ENCODE measurements at regions not wholly inside any gene's neighbourhood (a gene's known extent, or its start where the extent isn't known, plus 50 kb on each side); places are given as distances from the start of the nearest gene placed in this dataset.
A peak's percentile ranks its signal among the peaks of the same experiment; 100 is the strongest.

- DNase-seq (ENCODE audit: missing footprints) (no peak), ATAC-seq (no peak)
- intact Hi-C loops (cut with DNase I) = no loop called here
Measured at GRCh38 chr18:56545464-56545863, 92.9 kb downstream of the TXNL1 start.

DNA sequence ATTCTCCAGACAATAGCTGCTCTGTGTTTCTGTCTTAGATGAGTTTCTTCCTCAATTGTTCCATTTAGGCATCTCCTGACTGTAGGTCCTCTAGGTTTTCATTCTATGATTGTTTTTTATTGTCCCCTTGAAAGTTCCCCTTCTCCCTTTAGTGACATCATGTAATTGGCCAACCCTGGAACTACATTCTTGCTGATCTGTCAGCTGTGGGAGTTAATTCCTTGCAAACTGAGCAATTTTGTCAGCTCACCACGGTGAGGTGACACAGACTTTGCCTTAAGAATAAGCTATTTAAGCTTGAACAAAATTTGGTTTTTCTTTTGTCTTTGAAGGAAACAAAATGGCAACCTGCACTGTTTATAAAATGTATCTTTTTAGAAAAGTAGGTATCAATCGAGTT lies 95.9 kb downstream of the TXNL1 start:
- ATAC-seq = no peak
- intact Hi-C loops (cut with DNase I) = no loop called here
- DNase-seq (ENCODE audit: missing footprints) = no peak

DNA sequence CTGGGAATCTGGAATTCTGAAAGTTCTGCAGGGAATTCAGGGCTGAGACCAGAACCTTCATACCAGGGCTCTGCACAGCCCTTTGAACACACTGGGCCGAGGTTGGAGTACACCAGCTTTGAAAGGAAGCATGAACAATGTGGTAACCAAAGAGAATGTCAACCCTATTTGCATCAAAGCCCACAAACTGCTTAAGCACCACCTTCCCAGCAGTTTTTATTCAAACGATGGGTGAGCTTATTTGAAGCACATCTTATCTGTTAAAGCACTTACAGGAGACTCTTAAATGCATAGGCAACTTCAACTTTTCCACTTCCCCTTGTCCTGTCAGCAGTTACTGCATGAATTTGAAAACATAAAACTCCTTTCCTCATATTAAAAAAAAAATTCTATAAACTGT lies 96.6 kb downstream of the TXNL1 start:
- DNase-seq (ENCODE audit: missing footprints) (no peak), ATAC-seq (no peak)
- intact Hi-C loops (cut with DNase I) = no loop called here

DNA sequence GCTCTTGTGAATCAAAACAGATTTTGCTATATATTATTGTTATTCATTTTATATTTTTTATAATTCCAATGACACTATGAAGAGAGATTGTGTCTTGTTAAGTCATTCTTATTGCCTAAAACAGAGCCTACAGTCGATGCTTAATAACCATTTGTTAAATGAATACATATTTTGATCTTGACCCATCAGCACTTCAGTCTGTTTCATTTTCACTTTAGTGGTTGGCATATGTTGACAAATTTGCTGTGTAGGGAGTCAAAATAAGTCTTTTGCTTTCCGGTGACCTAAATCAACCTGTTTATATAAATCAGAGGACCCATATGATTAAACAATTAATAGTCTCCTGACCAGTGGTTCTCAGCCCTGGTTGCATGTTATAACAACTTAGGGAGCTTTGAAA lies 97.1 kb downstream of the TXNL1 start:
- intact Hi-C loops (cut with DNase I) = no loop called here
- ATAC-seq (no peak), DNase-seq (ENCODE audit: missing footprints) (no peak)

GRCh38 chr18:56538746-56539145 lies 99.6 kb downstream of the TXNL1 start:
- DNase-seq (ENCODE audit: missing footprints) (no peak), ATAC-seq (no peak)
- intact Hi-C loops (cut with DNase I) = no loop called here

DNA sequence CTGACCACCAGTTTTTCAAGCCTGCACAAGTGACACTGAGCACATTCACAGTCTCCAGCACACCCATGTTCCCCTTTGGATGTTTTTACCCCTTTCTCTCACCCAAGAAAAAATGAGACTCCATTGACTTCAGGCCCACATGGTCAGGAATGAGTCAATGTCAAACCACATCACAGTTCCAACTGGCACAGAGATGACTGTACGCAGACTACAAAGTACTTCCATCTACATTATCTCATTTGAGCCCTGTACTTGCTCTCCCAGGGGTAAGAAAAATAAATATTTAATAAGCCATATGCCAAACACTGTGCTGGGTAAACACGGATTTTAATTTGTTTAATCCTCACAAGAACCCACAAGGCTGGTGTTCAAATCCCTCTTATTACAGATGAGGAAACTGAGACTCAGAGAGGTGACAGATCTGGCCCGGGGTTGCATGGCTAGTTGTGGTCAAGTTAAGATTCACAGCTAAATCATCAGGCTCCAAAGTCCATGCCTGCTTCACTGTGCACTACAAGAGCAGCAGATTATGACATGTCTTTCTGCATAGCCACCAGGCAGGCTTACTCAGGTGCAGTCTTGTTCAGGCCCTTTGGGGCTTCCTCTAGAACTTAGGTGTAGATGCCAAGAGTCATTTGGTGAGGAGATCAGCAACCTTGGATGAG lies 106.1 kb downstream of the TXNL1 start:
- DNase-seq (ENCODE audit: missing footprints) = no peak
- no peak for ATAC-seq
- intact Hi-C loops (cut with DNase I) = no loop called here

DNA sequence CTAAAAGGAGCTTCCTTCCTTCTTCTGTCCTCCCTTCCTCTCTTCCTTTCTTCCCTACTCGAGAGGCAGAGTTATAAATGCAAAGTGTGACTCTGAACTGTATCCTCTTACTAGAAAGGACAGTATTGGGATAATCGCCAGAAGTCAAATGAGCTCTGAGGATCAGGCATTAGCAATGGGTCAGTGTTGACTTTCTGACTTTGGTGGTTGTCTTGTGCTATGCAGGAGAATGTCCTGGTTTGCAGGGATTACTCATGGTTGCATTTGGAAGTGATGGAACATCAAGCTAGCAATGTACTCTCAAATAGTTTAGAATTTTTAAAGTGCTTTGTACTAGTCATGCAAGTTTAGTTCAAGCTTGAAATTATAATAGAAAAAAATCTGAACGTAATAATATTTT lies 115.6 kb downstream of the TXNL1 start:
- DNase-seq (ENCODE audit: missing footprints) = no peak
- intact Hi-C loops (cut with DNase I) = no loop called here
- no peak for ATAC-seq

GRCh38 chr18:56521263-56521662 lies 117.1 kb downstream of the TXNL1 start:
- ATAC-seq (no peak), DNase-seq (ENCODE audit: missing footprints) (no peak)
- intact Hi-C loops (cut with DNase I) = no loop called here

DNA sequence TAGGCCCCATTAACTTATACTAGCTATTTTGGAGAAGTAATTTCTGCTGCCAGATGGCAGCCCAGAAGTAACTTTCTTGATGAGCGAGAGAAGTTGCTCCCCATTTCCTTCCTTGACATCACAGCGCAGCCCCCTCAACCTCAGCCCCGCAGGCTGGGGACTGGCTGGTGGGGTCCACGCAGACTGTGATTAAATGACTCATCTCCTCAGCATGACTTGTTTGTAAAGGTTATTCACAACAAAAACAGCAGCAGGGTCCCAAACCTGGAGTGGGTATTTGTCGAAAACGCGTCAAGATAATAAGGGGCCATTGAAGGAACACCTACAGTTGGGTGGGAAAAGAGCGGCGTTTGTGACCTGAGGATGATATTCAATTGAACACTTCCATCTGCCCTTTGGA lies 120.6 kb downstream of the TXNL1 start:
- intact Hi-C loops (cut with DNase I) = no loop called here
- no peak for ATAC-seq

GRCh38 chr18:56517196-56517595 lies 121.2 kb downstream of the TXNL1 start:
- ATAC-seq = no peak

More for the DNA sequence above, 120.6 kb downstream of the TXNL1 start:
- no peak for DNase-seq (ENCODE audit: missing footprints)

DNA sequence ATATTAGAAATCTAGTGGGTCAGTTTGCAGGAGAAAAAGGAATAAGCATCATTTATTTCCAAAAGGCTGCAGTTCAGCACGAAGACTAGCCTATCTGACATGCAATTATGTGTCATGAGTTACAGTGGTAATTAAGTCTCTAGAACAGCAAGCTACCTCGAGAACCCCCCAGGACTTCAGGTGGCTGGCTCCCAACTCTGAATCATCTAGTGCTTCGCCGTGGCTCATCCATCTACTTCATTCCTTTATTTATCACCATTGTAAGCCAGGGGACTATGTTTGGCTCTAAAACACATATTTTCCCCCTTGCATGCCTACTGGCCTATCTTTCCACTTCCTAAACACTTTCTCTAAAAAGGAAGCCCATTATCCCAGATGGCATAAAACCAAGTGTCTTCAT lies 121.6 kb downstream of the TXNL1 start:
- intact Hi-C loops (cut with DNase I) = no loop called here
- ATAC-seq (no peak), DNase-seq (ENCODE audit: missing footprints) (no peak)

More at GRCh38 chr18:56517196-56517595, 121.2 kb downstream of the TXNL1 start:
- intact Hi-C loops (cut with DNase I) = no loop called here
- DNase-seq (ENCODE audit: missing footprints) = no peak

DNA sequence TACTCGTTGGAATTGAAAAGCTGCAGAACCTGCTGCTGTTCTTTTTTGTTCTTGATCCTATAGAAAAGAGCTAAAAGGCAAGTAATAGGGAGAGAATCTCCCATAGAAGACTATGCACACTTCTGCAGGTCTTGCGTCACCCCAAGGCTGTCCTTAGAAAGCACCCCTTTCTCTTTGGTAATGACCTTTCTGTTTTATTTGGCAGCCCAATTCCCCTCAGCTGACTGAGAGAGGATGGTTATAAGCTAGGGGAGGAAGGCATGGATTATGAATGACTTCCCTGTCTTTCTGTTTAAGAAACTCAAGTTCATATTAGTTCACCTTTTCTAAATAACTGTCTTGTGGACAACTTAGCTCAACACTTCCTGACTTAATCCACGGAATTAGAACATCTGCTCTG lies 122.9 kb downstream of the TXNL1 start:
- intact Hi-C loops (cut with DNase I) = no loop called here
- DNase-seq (ENCODE audit: missing footprints) (no peak), ATAC-seq (no peak)

- ATAC-seq (no peak), DNase-seq (ENCODE audit: missing footprints) (no peak)
- intact Hi-C loops (cut with DNase I) = no loop called here
Measured at GRCh38 chr18:56511996-56512395, 126.4 kb downstream of the TXNL1 start.

GRCh38 chr18:56510108-56510507 lies 128.3 kb downstream of the TXNL1 start:
- intact Hi-C loops (cut with DNase I) = no loop called here
- DNase-seq (ENCODE audit: missing footprints) = no peak

DNA sequence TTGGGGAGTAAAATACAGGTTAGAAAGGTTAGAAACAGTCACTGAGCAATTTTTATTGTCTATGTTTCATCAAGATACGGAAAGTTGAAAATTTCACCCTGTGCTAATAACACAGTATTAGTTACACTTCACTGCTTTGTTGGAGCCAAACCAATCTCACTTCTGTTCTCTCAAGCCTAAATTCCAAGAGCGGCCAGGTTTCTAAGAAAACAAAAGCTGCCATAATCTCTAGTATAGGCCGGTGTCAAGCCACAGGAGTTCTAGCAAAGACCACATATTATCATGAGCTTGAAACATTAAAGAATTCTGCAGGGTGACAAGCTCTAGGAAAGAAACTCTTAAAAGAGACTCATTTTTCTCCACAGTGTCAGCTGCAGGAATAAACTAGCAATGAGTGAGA lies 128.7 kb downstream of the TXNL1 start:
- DNase-seq (ENCODE audit: missing footprints) = no peak
- intact Hi-C loops (cut with DNase I) = no loop called here
- no peak for ATAC-seq

More at GRCh38 chr18:56510108-56510507, 128.3 kb downstream of the TXNL1 start:
- no peak for ATAC-seq

DNA sequence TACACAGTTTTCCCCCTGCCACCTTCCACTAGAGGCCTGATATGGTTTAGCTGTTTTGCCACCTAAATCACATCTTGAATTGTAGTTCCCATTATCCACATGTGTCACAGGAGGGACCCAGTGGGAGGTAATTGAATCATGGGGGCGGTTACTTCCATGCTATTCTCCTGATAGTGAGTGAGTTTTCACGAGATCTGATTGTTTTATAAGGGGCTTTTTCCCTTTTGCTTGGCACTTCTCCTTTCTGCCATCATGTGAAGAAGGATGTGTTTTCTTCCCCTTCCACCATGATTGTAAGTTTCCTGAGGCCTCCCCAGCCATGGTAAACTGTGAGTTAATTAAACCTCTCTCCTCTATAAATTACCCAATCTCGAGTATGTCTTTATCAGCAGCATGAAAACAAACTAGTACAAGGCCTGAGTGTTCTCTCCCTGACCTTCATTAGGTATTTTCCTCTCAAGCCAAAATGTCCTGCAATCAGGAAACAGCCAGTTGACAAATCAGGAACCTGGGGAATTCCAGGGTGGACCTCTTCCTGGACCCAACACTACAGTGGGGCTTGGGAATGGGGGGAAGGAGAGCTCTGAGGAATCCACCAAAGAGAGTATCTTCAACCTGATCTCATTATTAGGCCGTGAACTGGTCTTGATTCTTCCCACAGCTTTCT lies 129.9 kb downstream of the TXNL1 start:
- DNase-seq (ENCODE audit: missing footprints) (no peak), ATAC-seq (peak; percentile 31)
- intact Hi-C loops (cut with DNase I) = no loop called here

DNA sequence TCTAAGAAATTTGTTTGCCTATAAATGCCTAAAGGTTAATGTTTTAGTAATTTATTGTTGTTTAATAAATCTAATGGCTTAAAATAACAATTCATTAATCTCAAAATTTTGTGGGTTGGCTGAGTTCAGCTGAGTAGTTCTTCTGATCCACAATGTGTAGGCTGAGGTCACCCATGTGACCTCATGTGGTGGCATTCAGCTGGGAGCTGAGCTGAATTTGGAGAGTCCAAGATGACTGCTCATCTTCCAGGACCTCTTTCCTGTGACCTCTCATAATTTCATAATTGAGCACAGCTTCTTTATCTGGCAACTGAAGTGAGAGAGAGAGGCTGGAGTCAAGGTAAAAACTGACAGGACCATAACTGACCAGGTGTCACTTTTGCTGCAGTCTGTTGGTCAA lies 132.4 kb downstream of the TXNL1 start:
- ATAC-seq = no peak
- no peak for DNase-seq (ENCODE audit: missing footprints)
- intact Hi-C loops (cut with DNase I) = no loop called here

DNA sequence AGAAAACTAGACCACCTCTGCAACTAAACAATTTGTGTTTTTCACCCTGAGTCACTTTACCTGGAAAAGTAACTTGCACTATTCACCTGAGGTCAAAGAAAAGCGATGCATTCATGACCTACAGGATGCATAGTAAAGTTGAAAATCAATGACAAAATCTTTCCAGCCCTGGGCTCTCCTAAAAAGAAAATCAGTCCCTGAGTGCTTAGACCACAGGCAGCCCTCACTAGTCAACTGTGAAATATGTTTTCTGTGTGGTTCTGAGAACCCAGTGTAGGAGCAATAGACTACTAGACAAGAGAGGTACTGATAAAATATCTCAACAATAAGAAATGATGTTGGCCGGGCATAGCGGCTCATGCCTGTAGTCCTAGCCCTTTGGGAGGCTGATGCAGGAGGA lies 133.1 kb downstream of the TXNL1 start:
- no peak for ATAC-seq
- intact Hi-C loops (cut with DNase I) = no loop called here
- DNase-seq (ENCODE audit: missing footprints) = no peak

DNA sequence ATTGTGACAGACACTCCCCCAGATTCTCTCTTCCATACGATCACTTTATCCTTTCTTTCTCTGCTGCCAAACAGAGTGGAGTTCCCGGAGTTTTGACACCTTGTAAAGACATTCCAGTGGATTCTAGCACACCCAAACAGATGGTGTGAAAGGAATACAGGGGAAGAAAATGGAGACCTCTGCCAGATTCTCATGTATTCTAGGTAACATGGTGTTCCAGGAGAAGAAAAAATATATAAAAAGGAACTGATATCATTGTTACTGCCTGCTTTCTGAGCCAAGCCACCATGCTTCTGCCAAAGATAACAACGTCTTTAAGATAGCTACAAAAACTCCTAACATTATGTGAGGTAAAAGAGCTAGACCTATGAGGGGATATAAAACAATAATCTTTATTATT lies 136.5 kb downstream of the TXNL1 start:
- ATAC-seq (peak; percentile 23), DNase-seq (ENCODE audit: missing footprints) (no peak)
- intact Hi-C loops (cut with DNase I) = no loop called here

DNA sequence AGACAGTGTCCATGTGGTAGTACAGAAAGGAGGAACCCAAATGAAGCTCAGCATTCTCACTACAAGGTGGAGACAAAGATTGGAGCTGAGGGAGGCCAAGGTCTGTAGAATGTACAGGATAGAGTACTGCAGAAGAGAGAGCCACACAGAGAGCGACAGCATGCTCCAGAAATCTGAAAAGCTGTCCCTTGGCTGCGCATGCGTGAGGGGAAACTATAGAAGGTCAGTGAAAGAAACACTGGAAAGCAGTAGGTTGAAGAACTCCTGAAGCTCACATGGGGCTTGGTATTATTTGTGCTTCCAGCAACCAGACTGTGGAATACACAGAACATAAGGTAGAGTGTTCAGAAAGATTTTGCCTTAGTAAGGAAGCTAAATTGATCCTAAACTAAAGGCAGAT lies 142.5 kb downstream of the TXNL1 start:
- ATAC-seq = no peak
- DNase-seq (ENCODE audit: missing footprints) = no peak
- intact Hi-C loops (cut with DNase I) = no loop called here

DNA sequence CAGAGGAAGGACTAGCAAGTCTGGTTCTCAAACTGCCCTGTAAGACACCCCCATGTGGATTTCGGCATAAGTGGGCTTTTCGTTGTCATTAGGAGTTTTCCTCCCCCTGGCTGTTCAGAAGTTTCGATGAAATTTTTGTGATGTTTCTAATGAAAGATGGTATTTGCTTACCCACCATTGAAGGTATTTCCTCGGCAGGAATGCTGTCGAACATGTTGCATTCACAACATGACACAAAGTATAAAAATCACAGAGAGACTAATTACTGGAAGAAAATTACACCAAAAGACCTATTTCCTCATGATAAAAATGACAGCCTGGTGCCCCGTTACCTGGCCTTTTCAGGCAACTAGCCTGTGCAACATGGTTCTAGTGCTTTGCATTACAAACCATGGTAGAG lies 144.9 kb downstream of the TXNL1 start:
- intact Hi-C loops (cut with DNase I) = no loop called here

More for the DNA sequence above, 144.9 kb downstream of the TXNL1 start:
- ATAC-seq = no peak
- no peak for DNase-seq (ENCODE audit: missing footprints)
